ENCODE measurements at regions not wholly inside any gene's neighbourhood (a gene's known extent, or its start where the extent isn't known, plus 50 kb on each side); places are given as distances from the start of the nearest gene placed in this dataset.

DNA sequence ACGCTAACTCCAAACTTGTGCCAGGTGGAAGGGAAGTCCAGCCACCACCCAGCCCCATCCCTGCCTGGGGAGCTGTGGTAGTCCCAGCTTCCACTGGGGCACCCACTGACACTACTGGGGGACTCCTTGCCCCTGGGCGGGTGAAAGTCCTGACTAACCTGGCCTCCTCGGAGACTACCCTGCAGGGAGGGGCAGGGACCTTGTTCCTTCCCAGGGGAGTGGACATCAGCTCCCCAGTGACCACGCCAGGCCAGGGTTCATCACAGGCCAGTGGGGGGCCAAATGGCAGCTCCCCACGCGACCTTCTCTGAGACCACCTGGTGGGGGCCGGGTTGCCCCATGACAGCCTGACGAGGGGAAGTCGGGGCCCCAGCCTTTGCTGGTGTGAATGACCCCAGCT, 420.0 kb upstream of the SALL3 start:
- TF ChIP-seq, protein P1, sequence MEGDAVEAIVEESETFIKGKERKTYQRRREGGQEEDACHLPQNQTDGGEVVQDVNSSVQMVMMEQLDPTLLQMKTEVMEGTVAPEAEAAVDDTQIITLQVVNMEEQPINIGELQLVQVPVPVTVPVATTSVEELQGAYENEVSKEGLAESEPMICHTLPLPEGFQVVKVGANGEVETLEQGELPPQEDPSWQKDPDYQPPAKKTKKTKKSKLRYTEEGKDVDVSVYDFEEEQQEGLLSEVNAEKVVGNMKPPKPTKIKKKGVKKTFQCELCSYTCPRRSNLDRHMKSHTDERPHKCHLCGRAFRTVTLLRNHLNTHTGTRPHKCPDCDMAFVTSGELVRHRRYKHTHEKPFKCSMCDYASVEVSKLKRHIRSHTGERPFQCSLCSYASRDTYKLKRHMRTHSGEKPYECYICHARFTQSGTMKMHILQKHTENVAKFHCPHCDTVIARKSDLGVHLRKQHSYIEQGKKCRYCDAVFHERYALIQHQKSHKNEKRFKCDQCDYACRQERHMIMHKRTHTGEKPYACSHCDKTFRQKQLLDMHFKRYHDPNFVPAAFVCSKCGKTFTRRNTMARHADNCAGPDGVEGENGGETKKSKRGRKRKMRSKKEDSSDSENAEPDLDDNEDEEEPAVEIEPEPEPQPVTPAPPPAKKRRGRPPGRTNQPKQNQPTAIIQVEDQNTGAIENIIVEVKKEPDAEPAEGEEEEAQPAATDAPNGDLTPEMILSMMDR (IDR thresholded peaks at IDR 0.05), result no peak
- no peak for TF ChIP-seq POLR2A (IDR thresholded peaks at IDR 0.05)

Data from heart left ventricle (tissue), 13 donors.